ENCODE measurements at regions not wholly inside any gene's neighbourhood (a gene's known extent, or its start where the extent isn't known, plus 50 kb on each side); places are given as distances from the start of the nearest gene placed in this dataset.

GRCh38 chr1:38238294-38238693, 191.7 kb upstream of the POU3F1 start:
- H3K4me3 Mint-ChIP-seq = no peak overlapping the region
- H3K27me3 Mint-ChIP-seq = peaks cover 18% of the 10 kb centered on the region
- no peak for ATAC-seq (replicated peaks)
- H3K9me3 Mint-ChIP-seq = no peaks in the 10 kb centered on the region
- H3K4me1 Mint-ChIP-seq = no peaks in the 10 kb centered on the region
- no peaks in the 10 kb centered on the region for H3K36me3 Mint-ChIP-seq (ENCODE audit: low read depth)
- no peak overlapping the region for H3K27ac Mint-ChIP-seq

- peaks cover 23% of the 10 kb centered on the region for H3K27me3 Mint-ChIP-seq
- H3K4me3 Mint-ChIP-seq = no peak overlapping the region
- no peak for ATAC-seq (replicated peaks)
- no peaks in the 10 kb centered on the region for H3K4me1 Mint-ChIP-seq
- no peak overlapping the region for H3K27ac Mint-ChIP-seq
- H3K9me3 Mint-ChIP-seq = no peaks in the 10 kb centered on the region
- H3K36me3 Mint-ChIP-seq (ENCODE audit: low read depth) = no peaks in the 10 kb centered on the region
Measured at GRCh38 chr1:38235705-38236104, 189.1 kb upstream of the POU3F1 start.

- Mint-ChIP-seq H3K9me3 (no peaks in the 10 kb centered on the region), H3K27me3 (peaks cover 29% of the 10 kb centered on the region), H3K36me3 (ENCODE audit: low read depth) (no peaks in the 10 kb centered on the region), H3K4me3 (no peak overlapping the region), H3K4me1 (no peaks in the 10 kb centered on the region), H3K27ac (no peak overlapping the region)
- ATAC-seq (replicated peaks) = no peak
Measured at GRCh38 chr1:38231941-38232340, 185.3 kb upstream of the POU3F1 start.

- H3K9me3 Mint-ChIP-seq = no peaks in the 10 kb centered on the region
- ATAC-seq (replicated peaks) = no peak
- H3K4me3 Mint-ChIP-seq = no peak overlapping the region
- no peaks in the 10 kb centered on the region for H3K36me3 Mint-ChIP-seq (ENCODE audit: low read depth)
- H3K4me1 Mint-ChIP-seq = no peaks in the 10 kb centered on the region
- H3K27ac Mint-ChIP-seq = no peak overlapping the region
- peaks cover 21% of the 10 kb centered on the region for H3K27me3 Mint-ChIP-seq
Measured at GRCh38 chr1:38228718-38229117, 182.1 kb upstream of the POU3F1 start.

- H3K9me3 Mint-ChIP-seq = no peaks in the 10 kb centered on the region
- ATAC-seq (replicated peaks) = no peak
- no peak overlapping the region for H3K27ac Mint-ChIP-seq
- no peaks in the 10 kb centered on the region for H3K36me3 Mint-ChIP-seq (ENCODE audit: low read depth)
- H3K4me1 Mint-ChIP-seq = no peaks in the 10 kb centered on the region
- H3K27me3 Mint-ChIP-seq = peaks cover 15% of the 10 kb centered on the region
- H3K4me3 Mint-ChIP-seq = no peak overlapping the region
Measured at GRCh38 chr1:38225745-38226144, 179.2 kb upstream of the POU3F1 start.

- H3K9me3 Mint-ChIP-seq = no peaks in the 10 kb centered on the region
- ATAC-seq (replicated peaks) = no peak
- no peaks in the 10 kb centered on the region for H3K36me3 Mint-ChIP-seq (ENCODE audit: low read depth)
- peaks cover 20% of the 10 kb centered on the region for H3K27me3 Mint-ChIP-seq
- H3K27ac Mint-ChIP-seq = no peak overlapping the region
- no peak overlapping the region for H3K4me3 Mint-ChIP-seq
- H3K4me1 Mint-ChIP-seq = no peaks in the 10 kb centered on the region
Measured at GRCh38 chr1:38223391-38223790, 176.8 kb upstream of the POU3F1 start.

GRCh38 chr1:38222891-38223290, 176.3 kb upstream of the POU3F1 start:
- no peak overlapping the region for H3K27ac Mint-ChIP-seq

GRCh38 chr1:38221006-38221649, 174.5 kb upstream of the POU3F1 start:
- H3K4me3 Mint-ChIP-seq = no peak overlapping the region
- H3K27me3 Mint-ChIP-seq = peaks cover 32% of the 10 kb centered on the region
- no peaks in the 10 kb centered on the region for H3K36me3 Mint-ChIP-seq (ENCODE audit: low read depth)
- no peaks in the 10 kb centered on the region for H3K4me1 Mint-ChIP-seq
- H3K27ac Mint-ChIP-seq = no peak overlapping the region
- no peak for ATAC-seq (replicated peaks)
- no peaks in the 10 kb centered on the region for H3K9me3 Mint-ChIP-seq

More at GRCh38 chr1:38222891-38223290, 176.3 kb upstream of the POU3F1 start:
- H3K4me3 Mint-ChIP-seq = no peak overlapping the region
- H3K27me3 Mint-ChIP-seq = peaks cover 24% of the 10 kb centered on the region
- no peaks in the 10 kb centered on the region for H3K9me3 Mint-ChIP-seq
- H3K4me1 Mint-ChIP-seq = no peaks in the 10 kb centered on the region
- H3K36me3 Mint-ChIP-seq (ENCODE audit: low read depth) = no peaks in the 10 kb centered on the region
- ATAC-seq (replicated peaks) = no peak

GRCh38 chr1:38217316-38217715, 170.7 kb upstream of the POU3F1 start:
- no peak overlapping the region for H3K27ac Mint-ChIP-seq
- H3K4me1 Mint-ChIP-seq = no peaks in the 10 kb centered on the region

GRCh38 chr1:38213646-38214434, 167.2 kb upstream of the POU3F1 start:
- no peak for ATAC-seq (replicated peaks)
- Mint-ChIP-seq H3K4me3 (no peak overlapping the region), H3K27me3 (peaks cover 45% of the 10 kb centered on the region)

More at GRCh38 chr1:38217316-38217715, 170.7 kb upstream of the POU3F1 start:
- ATAC-seq (replicated peaks) = no peak
- Mint-ChIP-seq H3K27me3 (peaks cover 44% of the 10 kb centered on the region), H3K9me3 (no peaks in the 10 kb centered on the region), H3K4me3 (no peak overlapping the region), H3K36me3 (ENCODE audit: low read depth) (no peaks in the 10 kb centered on the region)

GRCh38 chr1:38210895-38211177, 164.2 kb upstream of the POU3F1 start:
- H3K36me3 Mint-ChIP-seq (ENCODE audit: low read depth) = no peaks in the 10 kb centered on the region
- H3K4me1 Mint-ChIP-seq = no peaks in the 10 kb centered on the region
- H3K4me3 Mint-ChIP-seq = no peak overlapping the region
- no peak overlapping the region for H3K27ac Mint-ChIP-seq
- no peak for ATAC-seq (replicated peaks)
- peaks cover 32% of the 10 kb centered on the region for H3K27me3 Mint-ChIP-seq
- no peaks in the 10 kb centered on the region for H3K9me3 Mint-ChIP-seq

More at GRCh38 chr1:38213646-38214434, 167.2 kb upstream of the POU3F1 start:
- Mint-ChIP-seq H3K27ac (no peak overlapping the region), H3K4me1 (no peaks in the 10 kb centered on the region), H3K9me3 (no peaks in the 10 kb centered on the region), H3K36me3 (ENCODE audit: low read depth) (no peaks in the 10 kb centered on the region)

- Mint-ChIP-seq H3K4me3 (no peak overlapping the region), H3K27ac (no peak overlapping the region), H3K9me3 (no peaks in the 10 kb centered on the region), H3K27me3 (peaks cover 33% of the 10 kb centered on the region), H3K4me1 (no peaks in the 10 kb centered on the region), H3K36me3 (ENCODE audit: low read depth) (no peaks in the 10 kb centered on the region)
- ATAC-seq (replicated peaks) = no peak
Measured at GRCh38 chr1:38210021-38210894, 163.7 kb upstream of the POU3F1 start.

GRCh38 chr1:38208716-38209632, 162.4 kb upstream of the POU3F1 start:
- Mint-ChIP-seq H3K4me3 (no peak overlapping the region), H3K27me3 (peaks cover 25% of the 10 kb centered on the region), H3K27ac (no peak overlapping the region), H3K36me3 (ENCODE audit: low read depth) (no peaks in the 10 kb centered on the region), H3K9me3 (no peaks in the 10 kb centered on the region), H3K4me1 (no peaks in the 10 kb centered on the region)
- ATAC-seq (replicated peaks) = no peak

GRCh38 chr1:38207906-38208305, 161.3 kb upstream of the POU3F1 start:
- H3K4me1 Mint-ChIP-seq = no peaks in the 10 kb centered on the region
- H3K4me3 Mint-ChIP-seq = no peak overlapping the region
- no peak for ATAC-seq (replicated peaks)
- no peak overlapping the region for H3K27ac Mint-ChIP-seq
- H3K9me3 Mint-ChIP-seq = no peaks in the 10 kb centered on the region
- no peaks in the 10 kb centered on the region for H3K36me3 Mint-ChIP-seq (ENCODE audit: low read depth)
- peaks cover 17% of the 10 kb centered on the region for H3K27me3 Mint-ChIP-seq

Measured in activated T-helper 17 cell treated with anti-CD3 and anti-CD28 coated beads, Interleukin-2, amount 50 U/mL, for 72 hours (primary cell).